Renal cortex interstitium (tissue), 11 donors: ENCODE measurements at regions not wholly inside any gene's neighbourhood (a gene's known extent, or its start where the extent isn't known, plus 50 kb on each side); places are given as distances from the start of the nearest gene placed in this dataset.

Source experiments
- DNase-seq, 11 donors: peaks; one replicate each; pipeline ENCODE4 v3.0.0-alpha.2; 2013; ENCODE audit warnings: low read depth in 9 of 11, low spot score in 4 of 11; ENCODE audit errors: extremely low read depth in 1 of 11

DNA sequence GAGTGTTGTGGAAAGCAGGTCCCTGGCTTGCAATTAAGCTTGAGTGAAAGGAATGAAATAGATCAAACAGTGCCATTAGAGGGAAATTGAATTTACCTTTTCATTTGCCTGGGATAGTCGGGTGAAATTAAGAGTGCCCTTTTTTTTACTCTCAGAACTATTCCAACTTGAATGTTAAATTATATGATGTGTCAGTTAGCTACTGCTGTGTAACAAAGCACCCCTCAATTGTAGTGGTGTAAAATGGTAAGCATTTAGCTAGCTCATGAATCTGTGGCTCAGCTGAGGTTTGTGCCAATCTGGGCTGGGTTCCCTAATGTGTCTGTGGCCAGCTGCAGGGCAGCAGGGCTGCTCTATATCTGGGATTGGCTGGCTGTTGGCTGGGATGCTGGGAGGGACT lies 571.4 kb downstream of the MN1 start:
- DNase-seq = no peak

DNA sequence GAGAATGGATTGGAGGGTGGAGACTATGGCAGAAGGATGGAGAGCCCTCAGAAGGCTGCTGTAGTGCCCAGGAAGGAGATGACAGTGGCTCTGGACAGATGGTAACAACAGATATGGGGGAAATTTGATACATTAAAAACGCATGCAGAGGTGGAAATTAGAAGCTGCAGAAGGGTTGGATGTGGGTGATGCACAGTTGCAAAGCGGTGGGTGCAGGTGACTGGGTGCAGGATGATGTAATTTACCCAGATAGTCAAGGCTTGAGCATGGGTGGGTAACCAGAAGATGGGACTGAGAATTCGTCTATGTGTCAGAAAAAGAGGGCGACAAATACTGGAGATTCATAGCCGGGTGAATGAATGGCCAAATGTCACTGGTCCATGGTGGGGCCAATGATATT lies 570.3 kb downstream of the MN1 start:
- no peak for DNase-seq

DNA sequence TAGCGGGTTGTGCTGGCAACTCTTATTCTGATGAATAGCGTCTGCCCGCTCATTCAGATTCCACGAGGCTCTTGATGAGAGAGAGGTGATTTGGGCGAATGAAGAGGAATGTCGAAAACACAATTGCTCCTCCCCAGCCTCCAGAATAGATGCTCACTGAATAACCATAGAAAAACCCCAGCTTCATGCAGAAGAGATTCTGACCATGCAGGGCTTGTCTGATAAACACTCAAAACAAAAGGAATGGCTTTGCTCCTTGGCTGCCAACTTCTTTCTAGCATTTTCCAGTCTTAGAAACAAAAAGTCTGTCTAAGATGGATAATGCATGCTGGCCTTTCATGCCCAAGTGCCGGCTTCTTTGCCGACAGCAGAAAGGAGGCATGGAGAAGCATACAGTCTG lies 569.5 kb downstream of the MN1 start:
- no peak for DNase-seq

DNA sequence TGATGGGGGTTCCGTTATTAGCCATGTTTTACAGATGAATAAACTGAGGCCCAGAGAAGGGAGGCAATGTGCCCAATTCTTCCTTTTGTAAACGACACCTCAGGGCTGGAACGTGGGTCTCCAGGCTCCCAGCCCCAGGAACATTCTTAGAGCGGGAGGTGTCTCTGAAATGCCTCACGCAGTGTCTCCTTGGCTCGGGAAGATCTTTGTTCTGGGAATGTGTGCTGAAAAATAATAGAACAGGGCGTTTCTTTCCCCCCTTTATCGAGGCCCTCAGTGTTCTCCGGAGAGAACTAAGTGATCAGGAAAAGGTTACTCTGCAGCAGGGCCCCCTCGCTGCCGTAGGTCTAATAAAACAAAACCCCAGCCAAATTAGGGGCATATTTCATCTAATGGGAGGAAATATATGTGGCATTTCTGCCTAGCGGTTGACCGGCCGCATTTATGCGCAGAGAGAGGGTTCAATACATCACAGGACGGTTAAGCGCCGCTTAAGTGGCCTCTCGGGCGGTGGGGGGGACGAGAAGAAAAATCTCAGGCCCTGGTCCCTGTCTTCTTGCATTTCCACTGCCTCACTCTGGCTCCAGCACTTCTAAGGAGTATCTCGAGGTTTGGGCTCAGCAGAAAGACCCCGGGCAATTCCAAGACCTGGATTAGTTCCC lies 564.3 kb downstream of the MN1 start:
- no peak for DNase-seq

DNA sequence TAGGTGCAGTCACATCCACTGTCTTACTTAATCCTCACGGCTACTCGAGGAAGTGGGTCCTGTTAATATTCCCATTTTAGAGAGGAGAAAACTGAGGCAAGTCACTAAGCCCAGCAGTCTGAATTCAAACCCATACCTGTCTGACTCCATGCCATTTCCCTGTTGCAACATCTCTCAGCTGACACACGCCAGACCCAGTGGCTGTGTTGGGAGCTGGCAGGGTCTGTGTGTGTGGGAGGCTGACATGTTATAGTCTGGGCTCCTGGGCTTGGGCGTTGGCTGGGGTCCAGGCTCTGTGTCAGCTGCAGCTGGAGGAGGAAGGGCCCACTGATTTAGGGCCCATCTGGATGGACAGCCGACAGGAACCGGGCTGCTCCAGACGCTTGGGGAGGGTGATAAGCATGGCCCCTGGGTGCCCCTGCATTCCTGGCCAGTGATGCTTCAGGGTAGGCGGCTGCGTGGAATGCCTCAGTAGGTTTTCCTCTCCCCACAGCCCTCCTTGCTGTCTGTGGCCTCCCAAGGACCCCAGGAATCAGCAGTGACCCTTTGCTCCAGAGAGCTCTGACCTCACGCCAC lies 562.5 kb downstream of the MN1 start:
- DNase-seq = peak in 8 of 11 donors; percentile 51 to 78 (median 66)

DNA sequence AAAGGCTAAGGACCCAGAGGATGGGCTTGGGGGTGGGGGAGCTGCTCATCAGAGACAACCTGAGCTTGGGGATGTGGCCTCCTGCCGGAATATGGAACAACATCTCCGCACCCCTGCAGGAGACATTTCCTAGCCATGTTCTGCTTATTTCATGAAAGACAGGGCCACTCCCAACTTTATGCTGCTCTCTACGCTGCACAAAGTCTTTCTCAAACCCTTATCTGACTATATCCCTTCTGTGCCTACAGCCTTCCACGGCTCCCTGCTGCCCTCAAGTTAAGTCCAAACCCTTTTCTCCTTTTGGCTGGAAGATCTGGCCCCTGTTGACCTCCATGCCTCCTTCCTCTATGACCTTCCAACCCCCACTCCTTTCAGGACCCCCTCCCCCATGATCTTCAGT lies 562.0 kb downstream of the MN1 start:
- DNase-seq = no peak

DNA sequence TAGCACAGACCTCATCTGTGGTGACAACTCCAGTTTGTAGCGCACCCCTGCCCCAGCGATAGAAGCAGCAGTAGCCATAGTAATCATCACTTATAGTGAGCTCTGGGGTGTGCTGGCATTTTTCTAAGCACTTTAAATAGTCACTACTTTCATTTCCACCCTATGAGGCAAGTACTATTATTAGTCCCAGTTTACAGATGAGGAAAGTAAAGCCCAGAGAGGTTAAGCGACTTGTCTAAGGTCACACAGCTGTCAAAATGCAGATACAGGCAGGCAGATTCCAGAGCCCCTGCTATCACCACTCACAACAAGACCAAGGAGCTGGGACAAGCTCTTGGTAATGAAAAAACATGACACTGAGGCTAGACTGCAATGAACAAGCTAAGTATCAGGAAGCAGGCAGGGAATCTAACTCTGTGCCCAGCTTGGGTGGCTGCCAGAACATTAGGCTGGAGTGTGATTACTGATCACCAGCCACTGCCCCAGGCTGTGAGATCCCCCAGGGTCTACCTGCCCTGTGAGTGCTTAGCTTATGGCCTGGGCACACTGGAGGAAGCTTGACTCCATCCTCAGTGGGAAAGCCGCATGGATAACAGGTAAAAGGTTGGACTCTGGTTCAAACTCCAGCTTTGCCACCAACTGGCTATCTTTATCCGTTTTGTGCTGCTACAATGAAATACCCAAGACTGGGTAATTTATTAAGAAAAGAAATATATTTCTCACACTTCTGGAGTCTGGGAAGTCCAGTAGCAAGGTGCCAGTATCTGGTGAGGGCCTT lies 561.1 kb downstream of the MN1 start:
- DNase-seq = no peak

DNA sequence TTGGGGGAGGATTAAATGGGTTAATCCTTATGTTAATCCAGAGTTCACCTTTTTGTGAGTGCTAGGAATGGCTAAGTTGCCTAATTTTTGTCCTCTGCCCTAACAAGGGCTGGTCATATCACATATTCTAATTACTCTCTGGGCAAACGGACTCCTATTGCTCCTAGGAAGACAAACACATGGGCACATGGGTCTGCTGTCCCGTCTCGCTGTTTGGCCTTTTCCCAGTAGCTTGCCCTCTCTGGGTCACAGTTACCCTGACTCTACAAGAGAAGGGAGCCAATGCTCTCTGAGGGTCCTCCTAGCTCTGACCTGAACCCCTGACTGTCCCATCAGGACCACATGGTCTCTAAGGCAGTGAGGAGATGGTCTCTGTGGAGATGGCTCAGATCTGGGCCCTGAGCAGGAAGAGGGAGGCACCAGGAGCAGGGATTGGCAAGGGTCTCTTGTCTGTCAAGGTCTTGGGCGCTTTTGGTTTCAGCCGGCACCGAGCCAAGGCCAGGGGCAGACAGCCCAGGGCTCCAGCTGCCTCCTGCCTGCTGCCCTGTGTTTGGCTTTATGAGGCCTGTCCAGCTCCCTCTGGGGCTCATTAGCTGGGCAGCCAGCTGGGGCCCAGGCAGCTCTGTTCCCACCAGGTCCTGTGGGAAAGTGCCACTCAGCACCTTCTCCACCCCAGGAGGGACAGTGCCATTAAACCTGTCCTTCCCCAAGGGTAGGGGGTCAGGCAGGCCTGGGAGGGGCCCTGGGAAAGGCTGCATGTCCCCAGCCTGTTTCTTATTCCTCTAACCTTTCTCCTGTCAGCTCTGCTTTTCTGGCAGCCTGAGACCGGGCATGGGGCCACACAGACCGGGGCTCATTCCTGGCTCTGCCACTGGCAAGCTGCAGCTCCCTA lies 559.9 kb downstream of the MN1 start:
- peak in 4 of 11 donors; percentile 40 to 62 (median 56) for DNase-seq

DNA sequence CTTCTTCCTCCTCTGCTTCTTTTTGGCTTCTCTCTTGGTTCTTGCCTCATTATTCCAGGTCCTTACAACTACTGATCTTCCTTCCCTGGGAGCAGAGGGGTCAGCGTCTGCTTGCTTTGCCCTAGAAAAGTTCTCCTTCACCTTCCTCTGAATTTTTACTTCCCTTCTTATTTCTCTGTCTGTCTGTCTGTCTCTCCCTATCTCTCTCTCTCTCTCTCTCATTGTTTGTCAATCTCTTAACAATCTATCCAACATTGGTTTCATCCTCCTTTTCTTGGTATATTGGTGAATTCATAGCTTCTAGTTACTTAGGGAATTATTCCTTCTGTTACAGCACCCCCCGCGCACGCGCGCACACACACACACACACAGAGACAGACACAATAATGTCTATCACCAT lies 559.1 kb downstream of the MN1 start:
- no peak for DNase-seq

DNA sequence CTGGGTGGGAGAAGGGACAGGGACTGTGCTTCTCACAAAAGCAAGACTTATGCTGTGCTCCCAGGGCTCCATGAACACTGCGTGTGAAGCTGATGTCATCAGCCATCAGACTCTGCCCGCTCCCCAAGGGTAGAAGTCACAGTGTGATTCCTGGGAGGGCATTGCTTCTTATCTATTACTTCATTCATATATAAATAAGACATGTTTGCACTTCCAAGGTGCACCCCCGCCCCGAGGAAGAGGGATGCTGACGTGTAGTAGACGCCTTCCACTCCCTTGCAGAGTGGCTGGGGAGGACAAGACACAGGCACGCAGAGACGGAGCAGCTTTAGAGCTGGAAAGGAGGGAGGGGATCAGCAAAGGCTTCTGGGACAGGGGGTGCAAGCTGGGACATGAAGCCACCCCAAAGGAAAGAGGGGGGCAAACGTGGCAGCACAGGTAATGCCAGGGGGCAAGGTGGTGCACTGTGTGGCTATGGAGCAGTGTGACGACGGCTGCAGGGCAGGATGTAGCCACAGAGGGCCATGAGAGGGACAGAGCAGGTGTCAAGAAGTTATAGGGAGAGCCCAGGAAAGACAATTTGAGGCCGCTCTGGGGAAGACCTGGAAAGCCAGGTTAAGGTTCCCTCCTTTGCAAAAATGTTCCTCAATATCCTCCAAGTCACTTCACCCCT lies 558.5 kb downstream of the MN1 start:
- no peak for DNase-seq

DNA sequence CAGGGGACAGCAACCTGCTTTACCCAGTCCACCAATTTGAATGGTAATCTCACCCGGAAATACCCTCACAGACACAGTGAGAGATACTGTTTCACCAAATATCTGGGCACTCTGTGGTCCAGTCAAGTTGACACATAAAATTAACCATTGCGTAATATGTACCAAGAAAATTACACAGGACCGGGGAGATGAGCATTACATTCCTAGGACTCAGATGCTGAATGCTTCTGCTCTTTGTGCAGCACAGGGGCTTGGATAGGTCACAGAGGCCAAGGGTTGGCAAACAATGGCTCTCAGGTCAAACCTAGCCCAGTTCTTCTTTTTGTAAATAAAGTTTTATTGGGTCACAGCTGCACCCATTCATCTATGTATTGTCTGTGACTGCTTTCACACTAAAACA lies 557.2 kb downstream of the MN1 start:
- DNase-seq = no peak

DNA sequence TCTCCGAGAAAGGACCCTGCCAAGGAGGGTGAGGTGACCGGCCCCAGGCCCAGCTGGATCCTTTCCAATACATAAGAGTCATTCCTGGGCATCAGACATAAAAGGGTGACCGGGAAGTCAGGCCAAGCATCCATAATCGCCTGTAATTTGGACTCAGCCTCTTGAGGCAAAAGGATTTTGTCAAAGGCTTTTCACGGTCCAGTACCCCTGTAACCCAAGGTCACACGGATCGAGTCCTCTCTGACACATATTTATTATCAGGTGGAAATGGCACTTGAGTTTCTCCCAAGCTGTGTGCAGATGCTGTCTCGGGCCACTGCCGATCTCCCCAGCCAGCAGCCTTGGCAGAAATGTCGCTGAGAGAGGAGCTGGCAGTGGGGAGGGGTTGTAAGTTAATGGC lies 556.5 kb downstream of the MN1 start:
- no peak for DNase-seq

DNA sequence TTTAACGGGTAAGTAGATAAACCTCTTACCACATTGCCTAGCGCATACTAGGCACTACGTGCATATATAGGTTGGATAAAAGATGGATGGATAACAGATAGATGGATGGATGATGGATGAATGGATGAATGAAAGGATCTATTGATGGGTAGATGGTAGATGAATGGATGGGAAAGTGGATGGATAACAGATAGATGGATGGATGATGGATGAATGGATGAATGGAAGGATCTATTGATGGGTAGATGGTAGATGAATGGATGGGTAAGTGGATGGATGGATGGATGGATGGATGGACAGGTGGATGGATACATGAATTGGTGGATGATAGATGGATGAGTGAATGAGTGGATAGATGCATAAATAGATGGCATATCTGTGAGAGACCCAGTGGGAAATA lies 555.0 kb downstream of the MN1 start:
- no peak for DNase-seq

DNA sequence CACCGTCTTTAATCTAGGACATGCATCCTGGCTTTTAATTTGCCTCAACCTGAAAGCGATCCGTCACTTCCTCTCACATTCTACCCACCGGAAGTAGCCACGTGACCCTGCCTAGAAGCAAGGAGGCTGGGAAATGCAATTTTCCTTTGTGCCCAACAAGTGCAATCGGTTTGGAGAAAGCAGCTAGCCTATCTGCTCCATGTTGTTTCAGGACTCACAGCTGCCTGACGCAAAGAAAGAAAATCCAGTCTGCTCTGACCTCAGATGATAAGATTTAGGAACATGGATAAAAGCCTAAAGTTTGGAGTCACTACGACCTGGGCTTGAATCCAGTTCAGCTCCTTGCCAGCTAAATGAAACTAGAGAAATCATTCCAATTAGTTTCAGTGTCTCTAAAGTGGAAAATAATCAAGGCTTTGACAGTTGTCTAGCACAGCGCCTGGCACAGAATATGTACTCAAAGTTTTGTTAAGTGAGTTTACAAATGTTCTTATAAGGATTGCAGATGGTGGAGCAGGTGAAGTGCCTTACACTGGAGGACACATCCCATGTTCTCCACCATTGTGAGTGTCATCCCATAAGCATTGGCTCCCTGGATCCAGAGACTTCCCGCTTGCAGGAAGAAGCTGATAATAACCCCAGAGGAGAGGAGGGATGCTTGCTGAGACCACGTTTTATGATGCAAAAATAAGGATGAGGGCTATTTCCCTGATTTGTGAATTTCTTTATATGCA lies 553.7 kb downstream of the MN1 start:
- DNase-seq = no peak

DNA sequence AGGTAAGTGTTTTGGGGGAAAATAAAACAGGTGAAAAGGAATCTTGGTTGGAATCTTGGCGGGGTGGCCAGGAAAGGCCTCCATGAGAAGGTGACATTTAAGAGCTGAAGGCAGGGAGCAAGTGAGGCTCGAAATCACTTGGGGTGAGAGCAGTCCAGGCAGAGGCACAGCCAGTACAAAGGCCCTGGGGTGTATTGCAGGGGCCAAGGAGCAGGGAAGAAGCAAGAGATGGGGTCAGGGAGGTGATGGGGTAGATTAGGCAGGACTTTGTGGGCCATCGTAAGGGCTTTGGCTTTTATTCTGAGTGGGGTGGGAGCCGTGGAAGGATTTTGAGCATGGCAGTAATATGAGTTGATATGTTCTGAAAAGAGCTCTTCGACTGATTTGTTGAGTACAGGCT lies 551.1 kb downstream of the MN1 start:
- DNase-seq = no peak

DNA sequence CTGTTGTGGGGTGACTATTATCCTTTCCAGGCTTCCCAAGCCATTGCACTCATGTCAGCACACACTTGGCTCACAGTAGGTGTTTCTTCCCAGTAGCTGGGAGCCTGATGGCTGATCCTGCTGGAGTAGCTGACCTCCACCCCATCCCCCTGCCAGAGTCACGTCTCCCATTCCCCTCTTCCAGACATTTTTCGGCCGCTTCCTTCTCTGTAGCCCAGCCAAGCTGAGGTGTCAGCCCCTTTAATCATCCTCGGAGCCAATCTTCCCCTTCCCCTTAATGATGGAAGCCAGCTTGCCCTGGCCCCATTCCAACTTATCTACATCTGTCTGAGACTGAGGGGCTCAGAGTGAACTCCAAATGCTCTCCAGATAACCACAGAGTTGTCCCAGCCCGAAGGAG lies 550.7 kb downstream of the MN1 start:
- peak in 1 of 11 donors; percentile 25 for DNase-seq

DNA sequence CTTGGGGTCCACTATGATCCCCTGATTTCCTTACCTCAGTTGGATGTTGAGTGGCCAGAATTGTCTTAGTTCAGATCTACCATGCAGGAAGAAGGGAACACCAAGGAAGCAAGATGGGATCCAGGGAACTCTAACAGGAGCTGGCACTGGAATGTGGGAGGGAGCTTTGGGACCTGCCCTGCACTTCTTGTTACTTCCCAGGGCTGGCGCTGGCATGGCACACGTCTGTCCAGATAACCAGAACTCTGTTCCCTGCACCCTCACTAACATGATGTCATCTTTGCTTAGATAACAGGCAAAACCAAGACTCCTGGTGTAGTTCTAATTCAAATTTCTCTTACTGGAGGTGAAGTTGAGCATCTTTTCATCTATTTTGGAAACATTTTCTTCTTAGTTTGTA lies 550.0 kb downstream of the MN1 start:
- DNase-seq = no peak

DNA sequence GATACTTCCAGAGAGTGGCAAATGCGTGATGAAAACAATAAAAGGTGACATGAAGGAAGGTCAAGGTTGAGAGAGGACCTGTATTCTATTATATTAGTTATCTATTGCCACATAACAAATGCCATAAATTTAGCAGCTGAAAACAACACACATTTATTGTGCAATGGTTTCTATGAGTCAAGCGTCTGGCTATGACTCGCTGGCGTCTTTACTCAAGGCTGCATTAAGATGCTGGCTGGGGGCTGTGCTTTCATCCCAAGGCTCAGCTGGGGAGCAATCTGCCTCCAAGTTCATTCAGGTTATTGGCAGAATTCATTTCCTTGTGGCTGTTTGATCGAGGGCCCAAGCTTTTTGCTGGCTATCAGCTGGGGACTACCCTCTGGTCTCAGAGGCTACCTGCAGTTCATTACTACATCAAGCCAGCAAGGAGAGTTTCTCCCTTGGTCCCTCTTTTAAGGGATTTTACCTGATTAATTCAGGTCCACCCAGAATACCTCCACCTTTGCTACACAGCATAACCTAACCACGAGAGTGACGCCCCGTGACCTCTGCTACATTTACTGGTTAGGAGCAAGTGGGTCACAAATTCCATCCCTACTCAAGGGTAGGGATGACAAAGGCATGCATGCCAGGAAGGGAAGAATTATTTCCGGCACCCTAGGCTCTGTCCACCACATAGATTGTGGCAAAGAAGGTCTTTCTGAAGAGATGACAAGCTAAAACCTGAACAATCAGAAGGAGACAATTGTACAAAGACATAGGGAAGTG lies 549.1 kb downstream of the MN1 start:
- no peak for DNase-seq
